KBM-7 (cell line): ENCODE measurements at regions not wholly inside any gene's neighbourhood (a gene's known extent, or its start where the extent isn't known, plus 50 kb on each side); places are given as distances from the start of the nearest gene placed in this dataset.
A peak's percentile ranks its signal among the peaks of the same experiment; 100 is the strongest.

Source experiments
- DNase-seq: peaks from one replicate; pipeline ENCODE4 v3.0.0-alpha.2; 2015
- in situ Hi-C: fragments of 300-500 bp; cut with MboI; formaldehyde crosslinking; loops from 2 replicates; pipeline ENCODE4 v1.14.3; 2020; ENCODE audit warnings: low sequenced_read_pairs, low pct_unique_long_range_greater_than_20kb, mixed read lengths

- no peak for DNase-seq
- in situ Hi-C loops: no loop called here
Measured at GRCh38 chr5:60312098-60312497, 387.9 kb downstream of the DEPDC1B start.

DNA sequence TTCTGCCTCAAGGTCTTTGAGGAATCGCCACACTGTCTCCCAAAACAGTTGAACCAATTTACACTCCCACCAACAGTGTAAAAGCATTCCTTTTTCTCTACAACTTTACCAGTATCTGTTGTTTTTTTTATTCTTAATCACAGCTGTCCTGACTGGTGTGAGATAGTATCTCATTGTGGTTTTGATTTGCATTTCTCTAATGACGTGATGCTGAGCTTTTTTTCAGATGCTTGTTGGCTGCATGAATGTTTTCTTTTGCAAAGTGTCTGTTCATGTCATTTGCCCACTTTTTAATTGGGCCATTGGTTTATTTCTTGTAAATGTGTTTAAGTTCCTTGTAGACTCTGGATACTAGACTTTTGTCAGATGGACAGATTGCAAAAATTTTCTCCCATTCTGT is 400.0 kb downstream of the DEPDC1B start:
- DNase-seq: no peak
- in situ Hi-C loops: loop anchor here (25.0 kb wide), 1 partner anchor 488 kb away; no protein-coding TSS in a partner anchor

- in situ Hi-C loops: loop anchor here (25.0 kb wide), 1 partner anchor 485 kb away; no protein-coding TSS in a partner anchor
- no peak for DNase-seq
Measured at GRCh38 chr5:60297658-60298057, 402.3 kb downstream of the DEPDC1B start.

GRCh38 chr5:60295423-60295822 is 401.9 kb upstream of the PDE4D start:
- DNase-seq: peak; percentile 62
- in situ Hi-C loops: loop anchor here (25.0 kb wide), 1 partner anchor 483 kb away; no protein-coding TSS in a partner anchor

DNA sequence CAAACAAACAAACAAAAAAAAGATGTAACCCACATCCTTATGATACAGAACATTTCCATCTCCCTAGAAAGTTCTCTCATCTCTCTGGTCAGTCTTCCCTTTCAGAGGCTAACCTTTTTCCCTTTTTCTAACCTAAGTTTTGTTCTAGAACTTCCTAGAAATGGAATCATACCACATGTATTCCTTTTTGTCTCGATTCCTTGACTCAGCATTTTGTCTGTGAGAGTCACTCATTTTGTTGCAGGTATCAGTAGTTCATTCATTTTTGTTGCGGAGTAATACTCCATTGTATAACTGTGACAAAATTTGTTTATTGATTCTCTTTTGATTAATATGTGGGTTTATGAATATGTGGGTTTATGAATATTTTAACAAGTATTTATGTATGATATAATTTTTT is 400.0 kb upstream of the PDE4D start:
- in situ Hi-C loops: loop anchor here (25.0 kb wide), 1 partner anchor 481 kb away; no protein-coding TSS in a partner anchor

DNA sequence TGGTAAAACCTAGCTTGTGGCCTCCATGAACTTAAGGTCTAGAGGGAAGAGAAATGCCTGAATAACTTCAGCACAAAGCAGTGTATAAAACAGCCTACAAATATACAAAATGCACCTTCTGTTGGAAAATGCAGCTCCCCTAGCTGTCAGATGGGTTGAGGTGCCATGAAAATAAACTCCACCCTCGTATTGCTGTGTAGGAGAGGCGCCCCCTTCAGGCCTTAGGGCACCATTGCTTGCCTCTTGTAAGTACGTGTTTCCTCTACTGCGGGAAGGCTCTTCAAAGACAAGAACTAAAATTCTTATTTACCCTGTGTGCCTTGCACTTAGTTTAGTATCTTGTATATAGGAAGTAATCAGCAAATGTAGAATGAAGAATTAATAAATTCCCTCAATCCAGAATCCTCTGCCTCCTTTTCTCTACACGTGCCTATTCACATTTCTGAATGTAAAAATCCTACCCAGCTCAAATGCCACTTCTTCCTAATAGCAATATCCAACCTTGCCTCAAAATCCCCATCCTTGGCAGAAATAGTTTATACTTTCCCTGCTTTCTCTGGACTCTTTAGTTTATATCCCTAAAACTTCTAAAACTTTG is 393.7 kb upstream of the PDE4D start:
- in situ Hi-C loops: loop anchor here (25.0 kb wide), 1 partner anchor 475 kb away; no protein-coding TSS in a partner anchor
- peak; percentile 83 for DNase-seq

More for the DNA sequence above, 400.0 kb upstream of the PDE4D start:
- no peak for DNase-seq

DNA sequence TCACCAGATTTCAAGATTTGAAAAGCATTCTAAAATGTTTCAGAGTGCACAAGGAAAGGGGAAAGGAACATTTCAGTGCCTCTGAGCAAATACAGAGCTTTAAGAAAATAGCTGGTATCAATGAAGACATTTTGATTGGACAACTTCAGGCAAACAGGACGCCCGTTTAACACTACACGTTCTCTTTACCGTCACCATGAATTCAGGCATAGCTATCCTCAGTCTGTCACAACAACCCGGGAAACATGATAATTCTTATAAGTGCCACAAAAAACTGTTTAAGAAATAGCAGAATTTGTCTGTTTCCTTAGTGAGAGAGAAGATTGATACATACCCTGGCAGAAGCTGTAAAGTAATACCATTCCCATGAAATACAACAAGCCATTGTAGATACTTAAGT is 392.4 kb upstream of the PDE4D start:
- in situ Hi-C loops: loop anchor here (25.0 kb wide), 1 partner anchor 474 kb away; no protein-coding TSS in a partner anchor
- DNase-seq: no peak

- in situ Hi-C loops: loop anchor here (25.0 kb wide), 1 partner anchor 469 kb away; no protein-coding TSS in a partner anchor
- DNase-seq: no peak
Measured at GRCh38 chr5:60280943-60281342, 387.4 kb upstream of the PDE4D start.

DNA sequence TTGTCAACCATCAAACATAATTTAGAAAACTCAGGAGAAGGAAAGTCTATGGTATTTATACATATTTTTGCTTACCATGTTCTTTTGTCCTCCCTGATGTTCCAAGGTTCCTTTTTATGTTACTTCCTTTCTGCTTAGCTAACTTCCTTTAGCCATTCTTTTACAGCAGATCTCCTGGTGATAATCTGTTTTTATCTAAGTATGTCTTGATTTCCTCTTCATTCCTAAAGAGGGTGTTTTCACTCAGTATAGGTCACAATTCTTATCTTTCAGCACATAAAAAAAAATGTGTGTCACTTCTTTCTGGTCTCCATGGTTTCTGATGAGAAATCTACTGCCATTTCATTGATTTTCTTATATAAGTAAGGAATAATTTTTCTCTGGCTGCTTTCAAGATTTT is 384.4 kb upstream of the PDE4D start:
- DNase-seq: peak; percentile 41

DNA sequence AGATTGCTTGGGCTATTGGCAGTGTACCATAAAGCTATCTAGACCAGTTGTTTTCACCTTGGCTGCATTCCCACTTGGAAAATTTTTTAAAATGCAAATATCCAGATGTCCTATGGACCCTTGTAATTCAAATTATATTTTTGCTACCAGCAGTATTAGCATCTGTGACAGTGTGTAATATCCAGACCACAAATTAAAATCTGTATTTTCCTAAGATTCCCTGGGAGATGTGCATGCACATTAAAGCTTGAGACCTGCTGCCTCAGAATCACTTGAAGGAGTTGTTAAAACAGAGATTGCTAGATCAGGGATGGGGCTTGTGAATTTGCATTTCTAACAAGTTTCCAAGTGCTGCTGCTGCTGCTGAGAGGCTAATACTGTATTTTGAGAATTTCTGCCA is 381.2 kb upstream of the PDE4D start:
- in situ Hi-C loops: loop anchor here (25.0 kb wide), 1 partner anchor 462 kb away; no protein-coding TSS in a partner anchor
- DNase-seq: no peak

More for the DNA sequence above, 384.4 kb upstream of the PDE4D start:
- in situ Hi-C loops: loop anchor here (25.0 kb wide), 1 partner anchor 466 kb away; no protein-coding TSS in a partner anchor

DNA sequence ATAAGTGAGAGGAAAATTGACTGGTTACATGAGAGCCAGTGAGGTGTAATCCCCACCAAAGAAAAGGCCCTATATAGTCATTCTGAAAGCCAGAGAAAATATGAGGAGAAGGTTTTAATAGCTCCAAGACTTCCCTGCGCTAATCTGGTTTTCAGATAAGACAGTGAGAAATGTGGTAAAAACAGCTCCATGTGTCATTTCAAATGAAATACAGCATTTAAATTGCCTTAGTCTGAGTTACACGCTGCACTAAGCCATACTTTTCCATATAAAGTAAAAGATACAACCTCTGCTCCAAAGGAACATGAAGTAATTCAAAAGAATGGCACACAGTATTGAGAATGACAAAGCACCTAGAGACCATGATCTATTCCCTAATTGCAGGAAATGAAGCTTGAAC is 378.0 kb upstream of the PDE4D start:
- DNase-seq: no peak
- in situ Hi-C loops: no loop called here

DNA sequence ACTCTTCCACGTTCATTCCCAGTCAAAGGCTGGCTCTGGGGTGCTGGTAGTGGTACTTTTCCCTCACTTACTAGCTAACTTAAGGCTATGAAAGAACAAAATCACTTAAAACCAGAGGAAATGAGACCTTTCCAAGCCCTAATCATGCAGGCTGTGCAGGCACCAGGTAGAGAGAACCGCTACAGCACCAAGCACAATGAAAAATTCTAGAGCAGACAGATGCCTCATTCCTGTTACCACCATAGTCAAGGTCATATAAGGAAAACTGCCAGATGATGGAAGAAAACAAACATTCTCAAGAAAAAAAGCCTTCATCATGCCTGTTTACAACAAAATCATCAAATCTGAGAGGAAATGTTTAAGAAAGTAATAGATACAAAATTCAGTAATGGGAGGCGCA is 374.4 kb upstream of the PDE4D start:
- in situ Hi-C loops: no loop called here
- DNase-seq: no peak

DNA sequence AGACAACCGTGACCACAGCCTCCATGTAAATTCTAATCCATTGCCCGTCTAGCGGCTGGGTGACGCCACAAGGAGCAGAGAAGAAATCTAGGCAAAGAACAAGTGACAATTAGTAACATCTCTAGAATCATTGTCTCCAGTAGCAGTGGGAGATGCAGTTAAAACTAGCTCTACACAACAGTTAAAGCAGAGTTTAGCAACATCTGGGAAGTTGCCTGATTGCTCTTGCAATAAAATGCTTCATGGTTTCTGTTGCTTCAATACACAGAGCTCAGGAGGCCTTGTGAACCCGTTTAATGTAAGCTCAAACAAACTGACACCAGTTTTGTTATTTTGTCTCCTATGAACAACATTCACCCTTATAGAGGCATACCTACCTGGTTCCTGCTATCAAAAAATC is 369.8 kb upstream of the PDE4D start:
- in situ Hi-C loops: no loop called here
- DNase-seq: no peak

GRCh38 chr5:60262576-60263295 is 369.2 kb upstream of the PDE4D start:
- in situ Hi-C loops: no loop called here
- DNase-seq: no peak

DNA sequence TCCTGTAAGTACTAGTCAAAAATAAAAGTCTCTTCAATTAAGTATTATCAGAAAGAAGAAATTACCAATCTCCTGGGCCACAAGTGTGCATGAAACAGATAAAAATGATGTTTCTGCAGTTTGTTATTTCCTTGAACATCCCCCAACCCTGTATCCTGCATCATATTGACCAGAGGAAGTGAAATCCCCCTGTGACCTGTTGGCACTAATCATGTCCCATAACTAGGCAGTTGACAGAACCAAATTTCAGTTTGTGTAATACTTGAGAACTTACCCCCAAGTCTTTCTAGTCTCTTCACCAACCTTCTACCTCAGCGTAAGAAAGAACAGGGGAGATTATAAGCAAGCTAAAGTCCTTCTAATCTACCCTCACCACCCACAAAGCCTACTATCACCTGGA is 368.2 kb upstream of the PDE4D start:
- DNase-seq: no peak
- in situ Hi-C loops: no loop called here

- in situ Hi-C loops: no loop called here
- DNase-seq: no peak
Measured at GRCh38 chr5:60260658-60261057, 367.1 kb upstream of the PDE4D start.

DNA sequence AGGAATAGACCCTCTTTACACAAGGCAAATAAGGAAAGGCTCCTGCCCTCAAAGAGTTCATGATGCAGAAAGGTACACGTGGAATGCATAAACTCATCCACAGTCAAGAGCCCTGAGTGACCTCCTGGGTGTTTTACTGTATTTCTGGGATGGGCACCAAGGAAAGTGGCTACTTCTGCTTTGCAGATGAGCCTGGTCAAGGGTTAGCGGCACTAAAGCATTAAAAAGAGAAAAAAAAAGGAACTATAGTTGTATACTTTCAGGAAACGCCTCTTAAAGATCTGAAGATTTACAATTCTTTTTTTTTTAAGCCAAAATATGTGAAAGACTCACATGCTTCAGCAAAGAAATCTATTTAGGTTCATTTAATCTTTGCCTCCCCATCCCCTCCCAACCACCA is 366.2 kb upstream of the PDE4D start:
- peak; percentile 54 for DNase-seq
- in situ Hi-C loops: no loop called here

GRCh38 chr5:60257596-60258271 is 364.2 kb upstream of the PDE4D start:
- in situ Hi-C loops: no loop called here
- DNase-seq: peak; percentile 44

DNA sequence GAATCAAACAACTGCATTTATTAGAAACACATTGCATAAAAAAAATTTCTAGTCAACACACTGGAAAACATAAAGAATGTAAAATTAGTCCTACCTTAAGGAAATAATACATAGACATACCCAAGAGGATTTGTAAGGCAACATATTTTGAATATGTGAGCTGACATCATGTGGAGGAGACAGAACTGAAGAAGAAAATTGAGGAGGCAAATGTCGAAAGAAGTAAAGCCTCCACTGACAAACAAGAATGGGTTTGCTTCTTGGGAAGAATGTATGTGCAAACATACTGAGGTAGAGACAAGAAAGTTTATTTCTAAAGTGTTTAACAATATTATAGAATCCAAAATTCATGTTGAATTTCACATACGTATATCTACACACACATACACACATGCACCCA is 363.0 kb upstream of the PDE4D start:
- in situ Hi-C loops: no loop called here
- no peak for DNase-seq

DNA sequence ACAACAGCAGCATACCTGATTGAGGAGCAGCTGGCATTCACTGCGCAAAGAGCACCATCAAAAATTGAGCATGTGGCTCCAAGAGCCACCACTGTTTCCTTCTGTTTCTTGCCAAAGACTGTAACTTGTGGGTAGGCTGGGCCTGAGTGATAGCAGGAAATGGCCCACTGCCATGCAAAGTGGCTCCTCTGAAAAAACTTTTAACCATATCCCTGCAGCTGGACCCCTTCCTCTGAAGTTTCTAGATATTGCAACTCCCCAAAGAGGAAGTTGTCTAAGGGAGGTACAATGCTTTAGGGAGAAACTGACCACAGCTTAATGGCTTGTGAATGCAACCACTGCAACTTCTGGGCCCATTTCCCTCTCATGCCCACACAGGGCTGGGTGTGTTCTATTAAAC is 355.4 kb upstream of the PDE4D start:
- peak; percentile 99 for DNase-seq
- in situ Hi-C loops: no loop called here
